Motor neuron (in vitro differentiated cells): ENCODE measurements at regions not wholly inside any gene's neighbourhood (a gene's known extent, or its start where the extent isn't known, plus 50 kb on each side); places are given as distances from the start of the nearest gene placed in this dataset.

Source experiments
- ATAC-seq, 8 experiments: fragments of 200-7000 bp; cut with Tn5 transposase; replicated peaks in 6 of 8; 2 replicates each; pipeline ENCODE4 v1.8.0; 2021; ENCODE audit warnings: mild to moderate bottlenecking in 8 of 8, moderate library complexity in 8 of 8
- H3K27ac ChIP-seq, 2 donors: fragments of 250-450 bp; sonication (Bioruptor Pico); 2 replicates each; pipeline ENCODE4 v1.9.0; 2021; ENCODE audit warnings: antibody characterized with exemption in 2 of 2, mild to moderate bottlenecking in 2 of 2, moderate library complexity in 1 of 2
- H3K4me1 ChIP-seq, 2 donors: fragments of 250-450 bp; sonication (Bioruptor Pico); replicated peaks in 1 of 2; 2 replicates each; pipeline ENCODE4 v1.6.1; 2021; ENCODE audit warnings: antibody characterized with exemption in 2 of 2, mild to moderate bottlenecking in 2 of 2, moderate library complexity in 1 of 2
- H3K4me3 ChIP-seq, 5 donors: fragments of 250-450 bp; sonication (Bioruptor Pico); 2 replicates each; pipeline ENCODE4 v1.9.0; 2021; ENCODE audit warnings: antibody characterized with exemption in 5 of 5, mild to moderate bottlenecking in 5 of 5, moderate library complexity in 4 of 5
- WGBS, 10 experiments: fragments of 450-650 bp; shearing (Covaris generic); methylation state at CpG; one replicate each; pipeline ENCODE4 v1.0.0; 2022; 5-methylcytosine and 5-hydroxymethylcytosine counted together
- in situ Hi-C, 9 experiments: fragments of 400-800 bp; cut with MboI; loops; one replicate each; pipeline ENCODE4 v1.15.0; 2021; ENCODE audit warnings: low sequenced_read_pairs in 9 of 9, low pct_unique_long_range_greater_than_20kb in 2 of 9; ENCODE audit not compliant: unreplicated experiment in 9 of 9

DNA sequence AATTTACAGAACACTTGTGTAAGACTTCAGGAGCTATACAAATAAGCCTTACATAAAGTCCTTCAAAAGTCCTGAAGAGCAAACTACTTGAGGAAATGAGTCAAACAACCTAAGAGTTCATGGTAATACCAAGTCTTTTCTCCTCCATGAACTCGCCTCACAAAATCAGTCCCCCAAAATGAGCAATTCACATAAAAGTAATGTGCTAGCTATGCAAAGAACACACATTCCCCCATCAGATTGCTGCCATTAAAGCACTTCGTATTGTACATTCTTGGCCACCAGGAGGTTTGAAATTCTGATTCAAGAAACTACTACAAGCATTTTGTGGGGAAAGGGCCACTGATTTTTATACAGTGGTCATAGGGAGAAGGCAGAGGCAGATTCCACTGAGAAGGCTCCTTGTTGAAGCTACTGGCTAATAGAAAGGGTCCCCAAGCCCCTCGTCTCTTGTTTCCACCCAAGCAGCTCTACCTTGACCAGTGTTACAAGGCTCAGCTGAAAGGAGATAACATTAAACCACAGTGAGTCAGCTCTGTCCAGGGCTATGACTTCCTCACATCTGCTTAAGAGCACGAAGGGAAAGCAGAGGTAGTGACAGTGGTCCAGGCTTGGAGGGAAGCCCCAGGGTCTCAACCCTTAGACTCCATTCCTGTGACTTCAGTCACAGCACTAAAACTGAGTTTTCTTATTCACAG, 115.2 kb upstream of the CDK1 start:
- Histone ChIP-seq H3K4me1 (peaks cover 0 to 8% of the 10 kb centered on the region in 2 donors), H3K27ac (no peak overlapping the region), H3K4me3 (no peak overlapping the region)
- peak in 2 of 8 experiments; percentile 46 to 54 for ATAC-seq
- 31 to 100% (median 83%) methylated on average over 1 to 4 of the region's 4 CpGs; no CpG with 5 or more reads in 1 of the 10 experiments for WGBS, 10 experiments
- in situ Hi-C loops, result loop anchor here in 3 of 9 experiments (25.0 kb wide), 3 partner anchors 99 to 1026 kb away; no protein-coding TSS in a partner anchor

GRCh38 chr10:60661637-60662036, 116.6 kb upstream of the CDK1 start:
- Histone ChIP-seq H3K27ac (no peak overlapping the region), H3K4me3 (no peak overlapping the region), H3K4me1 (peaks cover 0 to 8% of the 10 kb centered on the region in 2 donors)
- 36 to 86% (median 70%) methylated on average over 2 to 7 of the region's 7 CpGs for WGBS, 10 experiments
- in situ Hi-C loops, result loop anchor here in 3 of 9 experiments (25.0 kb wide), 3 partner anchors 101 to 1024 kb away; no protein-coding TSS in a partner anchor
- ATAC-seq, result no peak

- Histone ChIP-seq H3K4me1 (peaks cover 0 to 8% of the 10 kb centered on the region in 2 donors), H3K27ac (no peak overlapping the region), H3K4me3 (no peak overlapping the region)
- 42 to 100% (median 100%) methylated on average over 1 of the region's 1 CpG; no CpG with 5 or more reads in 3 of the 10 experiments for WGBS, 10 experiments
- in situ Hi-C loops, result loop anchor here in 3 of 9 experiments (25.0 kb wide), 3 partner anchors 102 to 1023 kb away; no protein-coding TSS in a partner anchor
- no peak for ATAC-seq
Observed at GRCh38 chr10:60660625-60661024, 117.7 kb upstream of the CDK1 start.

- Histone ChIP-seq H3K4me3 (no peak overlapping the region), H3K4me1 (no peaks in the 10 kb centered on the region), H3K27ac (no peak overlapping the region)
- in situ Hi-C loops, result loop anchor here in 4 of 9 experiments (10.0 to 25.0 kb wide), 4 partner anchors 107 to 1018 kb away; no protein-coding TSS in a partner anchor
- 39 to 97% (median 77%) methylated on average over 1 to 4 of the region's 4 CpGs for WGBS, 10 experiments
- ATAC-seq, result peak in 1 of 8 experiments; percentile 30
Observed at GRCh38 chr10:60654813-60655464, 123.3 kb upstream of the CDK1 start.

DNA sequence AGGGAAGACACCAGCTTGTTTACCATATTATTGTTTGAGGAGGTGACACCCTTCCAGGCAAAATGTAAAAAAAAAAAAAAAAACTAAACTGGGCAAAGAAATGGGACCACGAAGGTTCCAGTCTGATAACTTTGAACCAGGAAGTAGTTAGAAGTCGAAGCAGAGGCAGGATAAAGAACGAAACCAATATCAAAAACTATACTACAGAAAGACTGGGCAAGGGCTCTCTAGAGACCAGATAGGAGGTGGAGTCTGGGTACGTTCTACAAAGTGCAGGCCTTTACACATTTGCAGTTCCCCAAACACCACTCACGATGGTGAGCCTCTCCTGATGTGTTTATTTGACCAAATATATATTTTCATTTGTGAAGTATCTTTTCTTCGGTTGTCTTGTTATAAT, 125.7 kb upstream of the CDK1 start:
- ATAC-seq, result no peak
- no peak overlapping the region for H3K4me3 ChIP-seq
- in situ Hi-C loops, result loop anchor here in 4 of 9 experiments (10.0 to 25.0 kb wide), 4 partner anchors 110 to 1015 kb away; no protein-coding TSS in a partner anchor
- H3K27ac ChIP-seq, result no peak overlapping the region
- no peaks in the 10 kb centered on the region for H3K4me1 ChIP-seq
- 74 to 100% (median 87%) methylated on average over 2 to 6 of the region's 6 CpGs for whole genome bisulfite sequencing, 10 experiments

GRCh38 chr10:60650378-60650800, 127.9 kb upstream of the CDK1 start:
- ATAC-seq, result peak in 1 of 8 experiments; percentile 29
- H3K27ac ChIP-seq, result no peak overlapping the region
- no peaks in the 10 kb centered on the region for H3K4me1 ChIP-seq
- in situ Hi-C loops, result loop anchor here in 4 of 9 experiments (10.0 to 25.0 kb wide), 4 partner anchors 112 to 1013 kb away; no protein-coding TSS in a partner anchor
- no peak overlapping the region for H3K4me3 ChIP-seq

DNA sequence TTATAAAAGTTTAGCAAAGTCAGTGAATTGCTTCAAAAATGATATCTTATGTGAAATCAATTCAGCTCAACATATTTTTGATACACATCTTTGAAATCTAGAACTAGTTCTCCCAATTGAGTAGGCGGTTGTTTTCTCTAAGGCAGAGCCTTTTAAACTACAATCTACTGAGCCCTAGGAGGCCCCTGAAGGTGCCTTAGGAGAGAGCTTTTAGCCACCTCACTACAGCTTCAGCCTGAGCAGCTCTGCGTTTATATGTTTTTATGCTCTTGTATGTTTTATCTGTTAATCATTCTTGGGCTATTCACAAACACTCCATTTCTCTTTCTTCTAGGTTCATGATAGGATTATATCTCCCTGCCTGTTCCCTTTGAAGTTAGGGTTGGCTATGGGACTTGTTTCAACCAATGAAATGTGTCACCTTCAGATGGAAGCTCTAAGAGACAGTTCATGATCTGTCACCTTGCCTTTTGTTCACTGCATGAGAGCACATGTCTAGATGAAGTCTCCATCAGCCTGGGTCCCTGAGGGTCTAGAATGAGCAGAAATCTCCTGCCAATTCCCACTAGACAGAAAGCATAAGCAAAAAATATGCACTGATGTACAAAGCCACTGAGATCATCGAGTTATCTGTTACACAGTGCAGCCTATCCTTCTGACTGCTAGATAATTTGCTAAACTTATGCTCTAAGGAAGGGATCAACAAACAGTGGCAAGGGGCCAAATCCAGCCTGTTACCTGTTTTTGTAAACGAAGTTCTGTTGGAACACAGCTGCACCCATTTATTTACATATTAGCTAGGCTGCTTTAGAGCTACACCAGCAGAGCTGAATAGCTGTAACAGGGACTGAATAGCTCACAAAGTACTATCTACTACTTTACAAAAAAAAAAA, 128.5 kb upstream of the CDK1 start:
- 17 to 100% (median 52%) methylated on average over 1 to 4 of the region's 4 CpGs; no CpG with 5 or more reads in 2 of the 10 experiments for WGBS, 10 experiments
- H3K4me3 ChIP-seq, result no peak overlapping the region
- in situ Hi-C loops, result loop anchor here in 7 of 9 experiments (10.0 to 25.0 kb wide), 7 partner anchors 113 to 1012 kb away; no protein-coding TSS in a partner anchor
- H3K27ac ChIP-seq, result no peak overlapping the region
- H3K4me1 ChIP-seq, result peaks cover 0 to 2% of the 10 kb centered on the region in 2 donors
- peak in 5 of 8 experiments; percentile 20 to 76 (median 63) for ATAC-seq

DNA sequence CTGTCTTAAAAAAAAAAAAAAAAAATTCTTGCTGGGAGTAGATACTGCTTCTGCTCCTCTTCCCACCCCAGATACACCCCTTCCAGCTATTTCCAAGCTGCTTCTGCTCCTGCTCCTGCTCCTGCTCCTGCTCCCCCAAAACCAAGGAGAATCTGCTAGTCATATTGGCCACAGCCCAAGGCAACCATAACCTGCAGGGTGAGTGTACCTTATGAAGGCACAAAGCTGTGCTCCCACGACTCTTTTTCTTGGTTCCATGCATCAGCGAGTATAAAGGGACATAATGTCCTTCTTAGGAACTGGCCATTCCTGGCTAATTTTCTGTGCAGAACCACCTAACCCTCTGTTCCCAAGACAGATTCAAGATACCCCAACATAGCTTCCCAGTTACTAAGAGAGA, 129.5 kb upstream of the CDK1 start:
- Histone ChIP-seq H3K4me1 (peaks cover 0 to 9% of the 10 kb centered on the region in 2 donors), H3K4me3 (no peak overlapping the region), H3K27ac (no peak overlapping the region)
- no peak for ATAC-seq
- in situ Hi-C loops, result loop anchor here in 4 of 9 experiments (10.0 to 25.0 kb wide), 4 partner anchors 186 to 411 kb away; no protein-coding TSS in a partner anchor
- 60 to 100% (median 94%) methylated on average over 1 to 2 of the region's 2 CpGs; no CpG with 5 or more reads in 4 of the 10 experiments for WGBS, 10 experiments

DNA sequence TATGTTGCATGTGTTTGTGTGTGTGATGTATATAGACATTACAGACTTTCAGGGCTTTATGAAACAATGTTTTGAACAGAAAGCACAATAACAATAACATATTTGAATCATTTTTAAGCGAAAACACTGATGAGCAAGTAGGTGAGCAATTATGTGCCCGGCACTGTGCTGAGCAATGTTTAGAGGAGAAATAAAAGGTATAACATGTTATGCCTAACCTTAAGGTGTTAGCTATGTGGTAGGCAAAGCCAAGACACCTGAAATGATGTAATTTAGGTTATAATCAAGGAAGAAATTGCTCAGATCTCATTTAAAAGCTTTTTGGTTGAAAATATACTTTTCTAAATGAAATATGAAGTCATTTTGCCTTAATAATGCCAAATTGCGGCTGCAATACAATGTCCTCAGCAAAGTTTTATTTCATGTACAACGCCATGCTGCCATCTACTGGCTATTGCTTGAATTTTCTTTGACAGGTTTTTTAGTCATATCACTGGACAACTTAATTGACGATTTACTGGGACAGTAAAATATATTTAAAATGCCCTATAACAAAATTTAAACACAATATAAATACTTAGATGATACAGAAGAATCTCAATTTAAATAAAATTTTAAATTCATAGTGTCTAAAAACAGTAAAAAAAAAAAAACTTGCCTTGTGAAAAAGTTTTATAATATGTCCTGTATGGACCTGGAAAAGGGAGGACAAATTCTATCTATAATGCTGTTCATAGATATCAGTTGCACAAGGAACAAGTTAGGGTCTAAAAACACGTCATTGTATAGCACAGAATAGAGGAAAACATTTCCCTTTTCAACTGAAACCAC, 131.1 kb upstream of the CDK1 start:
- H3K4me3 ChIP-seq, result no peak overlapping the region
- in situ Hi-C loops, result loop anchor here in 4 of 9 experiments (10.0 to 25.0 kb wide), 4 partner anchors 185 to 410 kb away; no protein-coding TSS in a partner anchor
- peak in 6 of 8 experiments; percentile 29 to 53 (median 36) for ATAC-seq

DNA sequence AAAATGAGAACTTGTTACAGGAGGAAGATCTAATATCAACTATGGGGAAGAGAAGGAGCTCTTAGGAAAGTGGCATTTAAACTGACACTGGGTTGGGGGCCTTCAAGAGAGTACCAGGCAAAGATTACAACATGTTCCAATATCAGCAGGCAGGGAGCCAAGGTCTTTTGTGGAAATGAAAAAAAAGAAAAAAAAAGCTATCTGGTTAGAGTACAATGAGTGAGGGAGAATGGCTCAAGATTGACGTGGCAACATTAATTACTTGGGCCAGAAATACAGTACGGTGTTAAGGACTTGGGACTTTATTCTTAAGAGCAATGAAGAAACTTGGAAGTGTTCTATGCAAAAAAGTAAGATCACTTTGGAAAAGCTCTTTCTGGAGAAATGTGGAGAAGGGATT, 132.3 kb upstream of the CDK1 start:
- no peak for ATAC-seq
- H3K4me1 ChIP-seq, result peaks cover 0 to 9% of the 10 kb centered on the region in 2 donors
- in situ Hi-C loops, result loop anchor here in 4 of 9 experiments (10.0 to 25.0 kb wide), 4 partner anchors 184 to 409 kb away; no protein-coding TSS in a partner anchor
- WGBS, 10 experiments, result 40 to 100% (median 100%) methylated on average over 1 to 2 of the region's 2 CpGs
- H3K27ac ChIP-seq, result no peak overlapping the region
- no peak overlapping the region for H3K4me3 ChIP-seq

More for the DNA sequence above, 131.1 kb upstream of the CDK1 start:
- H3K4me1 ChIP-seq, result peaks cover 0 to 9% of the 10 kb centered on the region in 2 donors
- no peak overlapping the region for H3K27ac ChIP-seq
- 5 to 33% (median 14%) methylated on average over 3 to 6 of the region's 6 CpGs for WGBS, 10 experiments

DNA sequence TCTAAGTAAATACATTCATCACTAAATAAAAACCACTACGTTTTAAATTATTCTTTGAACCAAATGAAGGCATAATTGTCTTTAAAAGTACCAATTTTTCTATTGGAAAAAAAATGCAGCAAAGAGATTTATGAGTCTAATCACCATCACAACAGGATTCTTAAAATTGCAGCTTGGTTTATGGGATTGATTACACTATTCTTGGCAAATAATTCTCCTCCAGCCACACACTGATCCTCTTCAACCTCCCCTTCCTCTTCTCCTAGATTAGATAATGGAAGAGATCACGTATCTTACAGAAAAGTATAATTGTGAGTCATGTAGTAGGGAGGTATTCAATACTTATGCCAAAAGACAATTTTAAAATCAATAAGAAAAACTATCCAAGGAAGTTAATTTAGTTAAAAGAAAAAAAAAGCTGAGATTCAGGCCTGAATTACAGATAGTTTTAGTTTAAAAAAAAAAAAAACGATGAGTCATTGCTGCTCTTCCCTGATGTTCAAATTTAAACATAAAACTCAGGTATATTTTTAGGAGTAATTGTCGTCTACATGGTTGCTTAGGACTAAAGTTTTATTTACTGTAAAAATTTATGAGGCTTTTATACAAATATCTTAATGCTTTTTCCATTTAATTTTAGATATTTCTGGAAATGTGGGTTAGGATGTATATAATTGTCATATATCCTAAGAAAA, 133.7 kb upstream of the CDK1 start:
- WGBS, 10 experiments, result 35 to 100% (median 69%) methylated on average over 1 to 4 of the region's 4 CpGs

More for the DNA sequence above, 133.7 kb upstream of the CDK1 start:
- ATAC-seq, result no peak
- Histone ChIP-seq H3K4me3 (no peak overlapping the region), H3K27ac (no peak overlapping the region), H3K4me1 (peaks cover 0 to 9% of the 10 kb centered on the region in 2 donors)
- in situ Hi-C loops, result loop anchor here in 4 of 9 experiments (10.0 to 25.0 kb wide), 4 partner anchors 182 to 407 kb away; no protein-coding TSS in a partner anchor
